Hypothalamus (tissue), 51 donors: ENCODE measurements at regions not wholly inside any gene's neighbourhood (a gene's known extent, or its start where the extent isn't known, plus 50 kb on each side); places are given as distances from the start of the nearest gene placed in this dataset.
A peak's percentile ranks its signal among the peaks of the same experiment; 100 is the strongest.

Source experiments
- DNase-seq, 51 donors: peaks; one replicate each; lab custom pipeline; 2025; lab: John Stamatoyannopoulos, UW

GRCh38 chr5:124401476-124402143 lies 344.8 kb downstream of the ZNF608 start:
- no peak for DNase-seq

GRCh38 chr5:124399426-124399961 lies 346.9 kb downstream of the ZNF608 start:
- DNase-seq, result no peak

- DNase-seq, result no peak
Measured at GRCh38 chr5:124398460-124398859, 348.0 kb downstream of the ZNF608 start.

GRCh38 chr5:124397317-124397716 lies 349.1 kb downstream of the ZNF608 start:
- DNase-seq, result no peak

- DNase-seq, result peak in 1 of 51 donors; percentile 4
Measured at GRCh38 chr5:124395926-124396325, 350.5 kb downstream of the ZNF608 start.

GRCh38 chr5:124395287-124395686 lies 351.2 kb downstream of the ZNF608 start:
- DNase-seq, result peak in 36 of 51 donors; percentile 6 to 79 (median 32)

GRCh38 chr5:124394700-124395245 lies 351.7 kb downstream of the ZNF608 start:
- DNase-seq, result peak in 15 of 51 donors; percentile 1 to 46 (median 11)

- DNase-seq, result peak in 1 of 51 donors; percentile 10
Measured at GRCh38 chr5:124393584-124394379, 352.7 kb downstream of the ZNF608 start.

GRCh38 chr5:124383693-124384092 lies 362.7 kb downstream of the ZNF608 start:
- no peak for DNase-seq

GRCh38 chr5:124377386-124377785 lies 369.1 kb downstream of the ZNF608 start:
- DNase-seq, result no peak

- no peak for DNase-seq
Measured at GRCh38 chr5:124373883-124374282, 372.6 kb downstream of the ZNF608 start.

- DNase-seq, result no peak
Measured at GRCh38 chr5:124372457-124372856, 374.0 kb downstream of the ZNF608 start.

GRCh38 chr5:124371111-124371706 lies 375.2 kb downstream of the ZNF608 start:
- DNase-seq, result no peak

GRCh38 chr5:124370601-124371000 lies 375.8 kb downstream of the ZNF608 start:
- no peak for DNase-seq

- no peak for DNase-seq
Measured at GRCh38 chr5:124365361-124365801, 381.1 kb downstream of the ZNF608 start.

- DNase-seq, result no peak
Measured at GRCh38 chr5:124355928-124356327, 390.5 kb downstream of the ZNF608 start.

GRCh38 chr5:124353016-124353415 lies 393.4 kb downstream of the ZNF608 start:
- DNase-seq, result no peak

- no peak for DNase-seq
Measured at GRCh38 chr5:124352312-124352711, 394.1 kb downstream of the ZNF608 start.

- no peak for DNase-seq
Measured at GRCh38 chr5:124349931-124350330, 396.5 kb downstream of the ZNF608 start.

- DNase-seq, result no peak
Measured at GRCh38 chr5:124343451-124343867, 403.0 kb downstream of the ZNF608 start.

- DNase-seq, result no peak
Measured at GRCh38 chr5:124342986-124343385, 403.5 kb downstream of the ZNF608 start.
